IPS-15b (cell line): ENCODE measurements at regions not wholly inside any gene's neighbourhood (a gene's known extent, or its start where the extent isn't known, plus 50 kb on each side); places are given as distances from the start of the nearest gene placed in this dataset.

Experiments used
- H3K27me3 ChIP-seq: one replicate; pipeline ENCODE4 v1.6.1; 2013; ENCODE audit warnings: low read length; ENCODE audit not compliant: control insufficient read depth, insufficient read depth
- H3K36me3 ChIP-seq: one replicate; pipeline ENCODE4 v1.6.1; 2013; ENCODE audit warnings: low read length; ENCODE audit not compliant: control insufficient read depth, insufficient read depth
- H3K4me1 ChIP-seq: one replicate; pipeline ENCODE4 v1.6.1; 2013; ENCODE audit warnings: mild to moderate bottlenecking, low read length; ENCODE audit not compliant: control insufficient read depth, insufficient read depth
- H3K4me3 ChIP-seq: one replicate; pipeline ENCODE4 v1.5.1; 2013; ENCODE audit warnings: low read depth, low read length
- H3K9ac ChIP-seq: one replicate; pipeline ENCODE4 v1.6.1; 2013; ENCODE audit warnings: low read depth, mild to moderate bottlenecking, low read length
- H3K9me3 ChIP-seq: one replicate; pipeline ENCODE4 v1.6.1; 2013; ENCODE audit warnings: mild to moderate bottlenecking, low read length; ENCODE audit not compliant: control insufficient read depth, insufficient read depth

- no peaks in the 10 kb centered on the region for H3K36me3 ChIP-seq
- H3K4me1 ChIP-seq: no peaks in the 10 kb centered on the region
- H3K27me3 ChIP-seq: no peaks in the 10 kb centered on the region
- H3K9ac ChIP-seq: no peak overlapping the region
- H3K9me3 ChIP-seq: no peaks in the 10 kb centered on the region
- H3K4me3 ChIP-seq: no peak overlapping the region
Observed at GRCh38 chr6:43957273-43957672, 170.0 kb downstream of the MRPL14 start.

- no peaks in the 10 kb centered on the region for H3K27me3 ChIP-seq
- H3K9me3 ChIP-seq: no peaks in the 10 kb centered on the region
- H3K4me3 ChIP-seq: no peak overlapping the region
- H3K9ac ChIP-seq: no peak overlapping the region
- H3K4me1 ChIP-seq: no peaks in the 10 kb centered on the region
- H3K36me3 ChIP-seq: no peaks in the 10 kb centered on the region
Observed at GRCh38 chr6:43956478-43956877, 170.8 kb downstream of the MRPL14 start.

- Histone ChIP-seq H3K9ac (no peak overlapping the region), H3K36me3 (no peaks in the 10 kb centered on the region), H3K9me3 (no peaks in the 10 kb centered on the region), H3K4me1 (no peaks in the 10 kb centered on the region), H3K4me3 (no peak overlapping the region), H3K27me3 (no peaks in the 10 kb centered on the region)
Observed at GRCh38 chr6:43954311-43955131, 172.7 kb downstream of the MRPL14 start.

GRCh38 chr6:43953794-43954310, 173.4 kb downstream of the MRPL14 start:
- H3K36me3 ChIP-seq: no peaks in the 10 kb centered on the region
- no peaks in the 10 kb centered on the region for H3K4me1 ChIP-seq
- H3K9ac ChIP-seq: no peak overlapping the region
- H3K9me3 ChIP-seq: no peaks in the 10 kb centered on the region
- H3K27me3 ChIP-seq: no peaks in the 10 kb centered on the region
- no peak overlapping the region for H3K4me3 ChIP-seq

- peaks cover 4% of the 10 kb centered on the region for H3K4me1 ChIP-seq
- no peak overlapping the region for H3K9ac ChIP-seq
- H3K4me3 ChIP-seq: no peak overlapping the region
- no peaks in the 10 kb centered on the region for H3K27me3 ChIP-seq
- no peaks in the 10 kb centered on the region for H3K36me3 ChIP-seq
- no peaks in the 10 kb centered on the region for H3K9me3 ChIP-seq
Observed at GRCh38 chr6:43953256-43953655, 174.0 kb downstream of the MRPL14 start.

GRCh38 chr6:43952746-43953145, 174.5 kb downstream of the MRPL14 start:
- no peak overlapping the region for H3K9ac ChIP-seq
- H3K36me3 ChIP-seq: no peaks in the 10 kb centered on the region
- H3K4me1 ChIP-seq: peaks cover 4% of the 10 kb centered on the region
- H3K4me3 ChIP-seq: no peak overlapping the region
- no peaks in the 10 kb centered on the region for H3K27me3 ChIP-seq
- no peaks in the 10 kb centered on the region for H3K9me3 ChIP-seq

- H3K27me3 ChIP-seq: no peaks in the 10 kb centered on the region
- no peaks in the 10 kb centered on the region for H3K36me3 ChIP-seq
- peaks cover 4% of the 10 kb centered on the region for H3K4me1 ChIP-seq
- H3K9me3 ChIP-seq: no peaks in the 10 kb centered on the region
- no peak overlapping the region for H3K9ac ChIP-seq
- no peak overlapping the region for H3K4me3 ChIP-seq
Observed at GRCh38 chr6:43951756-43952675, 175.2 kb downstream of the MRPL14 start.

DNA sequence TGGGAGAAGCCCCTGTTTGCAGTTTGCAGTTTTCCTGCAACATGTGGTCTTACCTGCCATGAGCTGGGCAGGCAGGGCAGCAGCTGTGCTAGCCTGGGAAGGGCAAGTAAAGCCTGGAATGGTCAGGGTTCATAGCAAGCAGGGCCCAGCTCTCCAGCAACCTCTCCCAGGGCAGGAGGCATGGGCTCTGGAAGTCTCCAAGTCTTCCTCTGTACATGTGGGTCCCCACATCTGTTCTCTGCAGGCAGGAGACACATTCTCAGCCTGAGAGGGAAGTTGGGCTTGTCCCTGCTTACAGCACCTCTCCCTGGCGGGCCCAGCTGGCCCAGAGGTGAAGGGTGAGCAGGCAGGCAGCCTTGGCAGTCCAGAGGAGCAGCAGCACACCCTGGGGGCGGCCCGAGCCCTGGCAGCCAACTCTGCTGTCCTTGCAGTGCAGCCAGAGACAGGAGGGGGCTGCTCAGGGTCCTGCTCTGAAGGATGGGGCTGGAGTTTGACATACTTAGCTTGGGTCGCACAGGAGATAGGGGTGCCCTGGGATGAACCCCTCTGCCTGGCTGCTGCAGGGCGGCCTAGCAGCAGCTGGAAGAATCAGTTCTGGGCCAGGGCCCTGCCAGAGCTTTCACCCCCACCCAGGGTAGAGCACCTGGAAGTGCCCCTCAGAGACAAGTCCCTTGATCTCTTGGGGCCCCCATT, 176.0 kb downstream of the MRPL14 start:
- H3K36me3 ChIP-seq: no peaks in the 10 kb centered on the region
- peaks cover 4% of the 10 kb centered on the region for H3K4me1 ChIP-seq
- H3K9ac ChIP-seq: no peak overlapping the region
- H3K9me3 ChIP-seq: no peaks in the 10 kb centered on the region
- no peak overlapping the region for H3K4me3 ChIP-seq
- no peaks in the 10 kb centered on the region for H3K27me3 ChIP-seq

DNA sequence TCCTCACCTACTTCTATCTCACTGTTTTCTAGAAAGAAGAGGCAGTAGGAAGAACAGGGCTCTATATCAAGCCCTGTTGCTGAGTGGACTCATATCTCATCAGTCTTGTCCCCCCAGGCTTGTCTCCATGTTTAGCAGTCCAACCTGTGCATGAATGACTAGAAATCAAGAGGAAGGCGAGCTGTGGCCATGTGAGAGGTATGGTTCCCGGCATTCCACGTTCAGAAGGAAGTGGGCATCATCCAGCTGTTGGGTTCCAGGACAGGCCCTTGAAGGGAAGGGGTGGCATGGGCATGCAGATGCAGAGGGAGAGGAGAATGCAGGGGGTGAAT, 176.6 kb downstream of the MRPL14 start:
- peaks cover 4% of the 10 kb centered on the region for H3K4me1 ChIP-seq
- no peaks in the 10 kb centered on the region for H3K9me3 ChIP-seq
- no peaks in the 10 kb centered on the region for H3K36me3 ChIP-seq
- no peak overlapping the region for H3K4me3 ChIP-seq
- H3K9ac ChIP-seq: no peak overlapping the region
- H3K27me3 ChIP-seq: no peaks in the 10 kb centered on the region

GRCh38 chr6:43950051-43950605, 177.1 kb downstream of the MRPL14 start:
- no peak overlapping the region for H3K9ac ChIP-seq

DNA sequence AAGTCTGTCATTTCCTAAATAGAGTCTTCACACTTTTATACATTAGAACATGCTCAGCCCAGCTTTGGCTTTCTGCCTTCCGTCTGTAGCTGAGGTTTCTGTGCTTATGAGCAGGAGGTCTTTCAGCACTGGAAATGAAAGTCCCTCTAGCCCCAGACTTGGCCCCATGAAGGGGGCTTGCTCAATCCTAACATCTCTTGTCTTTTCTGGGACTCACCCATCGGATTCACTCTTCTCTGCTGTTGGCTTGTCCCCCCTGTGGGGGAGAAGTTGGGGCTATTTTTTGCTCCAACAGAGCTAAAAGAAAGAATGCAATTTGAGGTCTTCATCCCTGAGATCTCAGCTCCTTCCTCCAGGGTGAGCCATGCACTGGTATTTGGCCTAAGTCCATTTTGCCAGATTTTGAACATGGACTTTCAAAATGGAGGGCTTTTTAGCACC, 177.7 kb downstream of the MRPL14 start:
- no peaks in the 10 kb centered on the region for H3K36me3 ChIP-seq
- H3K4me3 ChIP-seq: no peak overlapping the region

More at GRCh38 chr6:43950051-43950605, 177.1 kb downstream of the MRPL14 start:
- no peaks in the 10 kb centered on the region for H3K9me3 ChIP-seq
- no peak overlapping the region for H3K4me3 ChIP-seq
- no peaks in the 10 kb centered on the region for H3K36me3 ChIP-seq
- H3K27me3 ChIP-seq: no peaks in the 10 kb centered on the region
- peaks cover 4% of the 10 kb centered on the region for H3K4me1 ChIP-seq

More for the DNA sequence above, 177.7 kb downstream of the MRPL14 start:
- H3K9ac ChIP-seq: no peak overlapping the region
- H3K4me1 ChIP-seq: peaks cover 4% of the 10 kb centered on the region
- no peaks in the 10 kb centered on the region for H3K27me3 ChIP-seq
- no peaks in the 10 kb centered on the region for H3K9me3 ChIP-seq
